Stomach (tissue), 4 donors: ENCODE measurements at regions not wholly inside any gene's neighbourhood (a gene's known extent, or its start where the extent isn't known, plus 50 kb on each side); places are given as distances from the start of the nearest gene placed in this dataset.

Source experiments
- POLR2A ChIP-seq, 4 donors: fragments of 450-650 bp; IDR thresholded peaks; one replicate each; pipeline ENCODE4 v1.6.1; 2016; ENCODE audit warnings: antibody characterized with exemption in 4 of 4, control low read depth in 2 of 4, mild to moderate bottlenecking in 1 of 4, moderate library complexity in 1 of 4
- TF ChIP-seq, protein P1 (sequence below), 7 experiments: fragments of 450-650 bp in 4 of 7; fragments of 200-600 bp in 3 of 7; sonication (generic) in 3 of 7; IDR thresholded peaks; one replicate each; pipeline ENCODE4 v1.5.1; 2016 to 2019; ENCODE audit warnings: antibody characterized with exemption in 7 of 7, control low read depth in 2 of 7, mild to moderate bottlenecking in 1 of 7

DNA sequence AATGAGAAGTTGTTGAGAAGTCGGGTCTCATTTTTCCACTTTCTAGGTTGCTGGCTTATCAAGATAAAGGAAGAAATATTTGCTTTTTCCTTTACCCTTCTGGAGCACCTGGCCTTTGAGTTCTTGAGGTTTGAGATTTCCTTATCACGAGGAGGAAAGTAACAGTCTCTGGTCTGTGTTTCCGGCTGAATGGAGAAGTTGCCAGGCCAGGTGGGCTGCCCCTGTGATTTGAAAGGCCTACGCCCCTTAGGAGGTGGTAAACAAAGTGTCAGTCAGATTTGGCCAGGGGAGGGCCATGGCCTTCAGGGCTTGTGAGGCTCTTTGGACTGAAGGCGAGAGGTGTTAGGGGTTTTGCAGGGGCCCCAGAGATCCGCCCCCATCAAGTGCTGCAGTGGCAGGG, 156.7 kb upstream of the HAAO start:
- TF ChIP-seq, protein P1, sequence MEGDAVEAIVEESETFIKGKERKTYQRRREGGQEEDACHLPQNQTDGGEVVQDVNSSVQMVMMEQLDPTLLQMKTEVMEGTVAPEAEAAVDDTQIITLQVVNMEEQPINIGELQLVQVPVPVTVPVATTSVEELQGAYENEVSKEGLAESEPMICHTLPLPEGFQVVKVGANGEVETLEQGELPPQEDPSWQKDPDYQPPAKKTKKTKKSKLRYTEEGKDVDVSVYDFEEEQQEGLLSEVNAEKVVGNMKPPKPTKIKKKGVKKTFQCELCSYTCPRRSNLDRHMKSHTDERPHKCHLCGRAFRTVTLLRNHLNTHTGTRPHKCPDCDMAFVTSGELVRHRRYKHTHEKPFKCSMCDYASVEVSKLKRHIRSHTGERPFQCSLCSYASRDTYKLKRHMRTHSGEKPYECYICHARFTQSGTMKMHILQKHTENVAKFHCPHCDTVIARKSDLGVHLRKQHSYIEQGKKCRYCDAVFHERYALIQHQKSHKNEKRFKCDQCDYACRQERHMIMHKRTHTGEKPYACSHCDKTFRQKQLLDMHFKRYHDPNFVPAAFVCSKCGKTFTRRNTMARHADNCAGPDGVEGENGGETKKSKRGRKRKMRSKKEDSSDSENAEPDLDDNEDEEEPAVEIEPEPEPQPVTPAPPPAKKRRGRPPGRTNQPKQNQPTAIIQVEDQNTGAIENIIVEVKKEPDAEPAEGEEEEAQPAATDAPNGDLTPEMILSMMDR (IDR thresholded peaks at IDR 0.05) = peak in 1 of 7 experiments; percentile 6
- TF ChIP-seq POLR2A (IDR thresholded peaks at IDR 0.05) = no peak
